ENCODE measurements at regions not wholly inside any gene's neighbourhood (a gene's known extent, or its start where the extent isn't known, plus 50 kb on each side); places are given as distances from the start of the nearest gene placed in this dataset.
"Not testable (repeated sequence)": the region's sequence is repeated elsewhere in the genome, so short reads cannot be mapped to it uniquely, and the experiment has no call there.

- DNase-seq (ENCODE audit: low read depth): not testable (repeated sequence)
Measured at GRCh38 chr13:50753221-50753620, 90.3 kb downstream of the DLEU7 start.

GRCh38 chr13:50755862-50756685 lies 87.4 kb downstream of the DLEU7 start:
- DNase-seq (ENCODE audit: low read depth): not testable (repeated sequence)

GRCh38 chr13:50757008-50757407 lies 86.5 kb downstream of the DLEU7 start:
- no peak for DNase-seq (ENCODE audit: low read depth)

GRCh38 chr13:50758796-50759195 lies 84.7 kb downstream of the DLEU7 start:
- DNase-seq (ENCODE audit: low read depth): no peak

GRCh38 chr13:50760751-50761150 lies 82.7 kb downstream of the DLEU7 start:
- DNase-seq (ENCODE audit: low read depth): no peak

GRCh38 chr13:50761406-50761805 lies 82.1 kb downstream of the DLEU7 start:
- no peak for DNase-seq (ENCODE audit: low read depth)

- no peak for DNase-seq (ENCODE audit: low read depth)
Measured at GRCh38 chr13:50762969-50763567, 80.4 kb downstream of the DLEU7 start.

- peak; percentile 20 for DNase-seq (ENCODE audit: low read depth)
Measured at GRCh38 chr13:50766013-50766412, 77.5 kb downstream of the DLEU7 start.

GRCh38 chr13:50766695-50767094 lies 76.8 kb downstream of the DLEU7 start:
- no peak for DNase-seq (ENCODE audit: low read depth)

GRCh38 chr13:50772881-50773280 lies 70.6 kb downstream of the DLEU7 start:
- not testable (repeated sequence) for DNase-seq (ENCODE audit: low read depth)
